SK-N-SH (cell line): ENCODE measurements at regions not wholly inside any gene's neighbourhood (a gene's known extent, or its start where the extent isn't known, plus 50 kb on each side); places are given as distances from the start of the nearest gene placed in this dataset.

Source experiments
- CTCF ChIA-PET: fragments of 300-600, 350-600 bp; formaldehyde crosslinking; extraction: SDS; loops from one replicate; lab custom pipeline; 2021; lab: Yijun Ruan, JAX
- POLR2A ChIA-PET: fragments of 350-600 bp; sonication (Branson Sonifier 250); formaldehyde crosslinking; extraction: SDS; loops from one replicate; lab custom pipeline; 2020; ENCODE audit warnings: antibody characterized with exemption, inconsistent platforms; lab: Yijun Ruan, JAX
- DNase-seq: peaks from one replicate; pipeline ENCODE4 v3.0.0; 2012
- H2AFZ ChIP-seq: fragments of 200-600 bp; sonication (generic); 2 replicates; pipeline ENCODE4 v1.8.1; 2016; ENCODE audit warnings: antibody characterized with exemption, mild to moderate bottlenecking, low read depth
- H3F3A ChIP-seq: fragments of 200-600 bp; sonication (generic); replicated peaks from 2 replicates; pipeline ENCODE3; 2016; ENCODE audit warnings: antibody characterized with exemption, mild to moderate bottlenecking; ENCODE audit not compliant: insufficient read depth
- H3K27ac ChIP-seq, 2 experiments: fragments of 200-500 bp in 1 of 2; fragments of 200-600 bp in 1 of 2; sonication (Bioruptor generic) in 1 of 2; sonication (generic), shearing (Covaris generic) in 1 of 2; 2 replicates each; pipeline versions ENCODE4 v1.5.1 to v1.6.1; 2014 to 2016; ENCODE audit warnings: low read depth in 2 of 2, inconsistent platforms in 1 of 2, low read length in 1 of 2, mild to moderate bottlenecking in 1 of 2, mixed read lengths in 1 of 2
- H3K27me3 ChIP-seq: fragments of 200-600 bp; sonication (generic), shearing (Covaris generic); 2 replicates; pipeline ENCODE4 v1.6.1; 2016; ENCODE audit warnings: mixed run types; ENCODE audit not compliant: insufficient read depth
- H3K36me3 ChIP-seq, 2 experiments: fragments of 200-500 bp in 1 of 2; fragments of 200-600 bp in 1 of 2; sonication (Bioruptor generic) in 1 of 2; sonication (generic) in 1 of 2; replicated peaks in 1 of 2; 2 replicates each; pipeline versions ENCODE3 to v1.5.1; 2014 to 2016; ENCODE audit warnings: low read length in 1 of 2, mild to moderate bottlenecking in 1 of 2; ENCODE audit not compliant: insufficient read depth in 2 of 2, control insufficient read depth in 1 of 2
- H3K4me1 ChIP-seq, 2 experiments: fragments of 200-500 bp in 1 of 2; fragments of 200-600 bp in 1 of 2; sonication (Bioruptor generic) in 1 of 2; sonication (generic), shearing (Covaris generic) in 1 of 2; 2 replicates each; pipeline versions ENCODE4 v1.5.1 to v1.6.1; 2014 to 2016; ENCODE audit warnings: low read depth in 1 of 2, low read length in 1 of 2, mixed run types in 1 of 2; ENCODE audit not compliant: insufficient read depth in 2 of 2, control insufficient read depth in 1 of 2
- H3K4me2 ChIP-seq: fragments of 200-600 bp; sonication (generic), shearing (Covaris generic); 2 replicates; pipeline ENCODE4 v1.6.1; 2017; ENCODE audit warnings: mixed run types
- H3K4me3 ChIP-seq, 2 experiments: fragments of 200-500 bp in 1 of 2; fragments of 200-600 bp in 1 of 2; sonication (Bioruptor generic) in 1 of 2; sonication (generic), shearing (Covaris generic) in 1 of 2; 2 replicates each; pipeline versions ENCODE4 v1.5.1 to v1.8.1; 2014 to 2016; ENCODE audit warnings: low read depth in 2 of 2, inconsistent platforms in 1 of 2, low read length in 1 of 2, mild to moderate bottlenecking in 1 of 2, mixed read lengths in 1 of 2, moderate library complexity in 1 of 2
- H3K79me2 ChIP-seq: fragments of 200-600 bp; sonication (generic); 2 replicates; pipeline ENCODE4 v1.8.1; 2017; ENCODE audit warnings: mild to moderate bottlenecking; ENCODE audit not compliant: insufficient read depth
- H3K9ac ChIP-seq: fragments of 200-600 bp; sonication (generic); 2 replicates; pipeline ENCODE4 v1.6.1; 2017; ENCODE audit warnings: mixed run types
- H3K9me2 ChIP-seq: fragments of 200-600 bp; sonication (generic); 2 replicates; pipeline ENCODE4 v1.6.1; 2017; ENCODE audit warnings: mixed run types
- H3K9me3 ChIP-seq: fragments of 200-600 bp; sonication (generic); 2 replicates; pipeline ENCODE4 v1.6.1; 2017; ENCODE audit warnings: mixed run types, mild to moderate bottlenecking, moderate library complexity
- H4K20me1 ChIP-seq: fragments of 200-600 bp; sonication (generic); 2 replicates; pipeline ENCODE4 v1.6.1; 2017; ENCODE audit warnings: mild to moderate bottlenecking, mixed run types; ENCODE audit not compliant: insufficient read depth
- CHD2 ChIP-seq: fragments of 150-350 bp; IDR thresholded peaks from 2 replicates; pipeline ENCODE4 v1.6.1; 2018; ENCODE audit warnings: low read length; ENCODE audit not compliant: partially characterized antibody
- ELF1 ChIP-seq: IDR thresholded peaks from 2 replicates; pipeline ENCODE4 v1.4.0; 2012
- EZH2phosphoT487 ChIP-seq: fragments of 200-600 bp; sonication (generic); IDR thresholded peaks from 2 replicates; pipeline ENCODE4 v1.6.1; 2017; ENCODE audit warnings: low read depth, mixed run types, mild to moderate bottlenecking, antibody characterized with exemption, moderate library complexity, borderline replicate concordance
- FOSL2 ChIP-seq: IDR thresholded peaks from 2 replicates; pipeline ENCODE4 v1.4.0; 2012; ENCODE audit warnings: low read depth, mild to moderate bottlenecking, moderate library complexity, borderline replicate concordance
- FOXJ3 ChIP-seq: sonication (generic); formaldehyde crosslinking; IDR thresholded peaks from 2 replicates; pipeline ENCODE4 v1.5.1; 2020; ENCODE audit warnings: mild to moderate bottlenecking, missing genetic modification reagents
- FOXM1 ChIP-seq: IDR thresholded peaks from 2 replicates; pipeline ENCODE4 v1.4.0; 2012; ENCODE audit warnings: low read depth, mild to moderate bottlenecking
- GABPA ChIP-seq: IDR thresholded peaks from 2 replicates; pipeline ENCODE4 v1.4.0; 2012; ENCODE audit warnings: low read depth, mild to moderate bottlenecking
- GATA2 ChIP-seq: sonication (generic); formaldehyde crosslinking; IDR thresholded peaks from 2 replicates; pipeline ENCODE4 v1.5.0; 2020; ENCODE audit warnings: mild to moderate bottlenecking, missing genetic modification reagents
- NFIC ChIP-seq: IDR thresholded peaks from 2 replicates; pipeline ENCODE4 v1.4.0; 2012; ENCODE audit warnings: borderline replicate concordance
- NRF1 ChIP-seq: IDR thresholded peaks from 2 replicates; pipeline ENCODE4 v1.6.1; 2012; ENCODE audit warnings: low read depth, mild to moderate bottlenecking, low read length
- PBX3 ChIP-seq: IDR thresholded peaks from 2 replicates; pipeline ENCODE4; 2012
- RFX5 ChIP-seq: IDR thresholded peaks from 2 replicates; pipeline ENCODE4 v1.6.1; 2012; ENCODE audit warnings: mild to moderate bottlenecking, improper control_type of control experiment, low read length
- RXRA ChIP-seq: IDR thresholded peaks from 2 replicates; pipeline ENCODE4 v1.4.0; 2012; ENCODE audit warnings: low read depth, mild to moderate bottlenecking, borderline replicate concordance
- SIN3A ChIP-seq: IDR thresholded peaks from 2 replicates; pipeline ENCODE4 v1.6.1; 2012; ENCODE audit warnings: low read depth, mild to moderate bottlenecking, low read length, moderate library complexity, borderline replicate concordance
- SMC3 ChIP-seq: IDR thresholded peaks from 2 replicates; pipeline ENCODE4 v1.6.1; 2012; ENCODE audit warnings: low read depth, low read length, improper control_type of control experiment
- TAF1 ChIP-seq: IDR thresholded peaks from 2 replicates; pipeline ENCODE4 v1.6.1; 2012; ENCODE audit warnings: low read depth, mild to moderate bottlenecking, low read length, moderate library complexity, borderline replicate concordance
- WGBS: methylation state at CpG from one replicate; pipeline ENCODE4 v1.1.6; 2017; ENCODE audit warnings: low lambda C conversion rate; 5-methylcytosine and 5-hydroxymethylcytosine counted together
- TF ChIP-seq, protein P1 (sequence below): fragments of 150-350 bp; IDR thresholded peaks from 2 replicates; pipeline ENCODE4 v1.6.1; 2016; ENCODE audit warnings: mild to moderate bottlenecking, low read depth, low read length

GRCh38 chr6:2434912-2435311 is 189.5 kb upstream of the GMDS start:
- H3K4me1 ChIP-seq: peaks cover 0 to 8% of the 10 kb centered on the region in 2 experiments; a peak in 2 of 4 replicates
- ChIA-PET CTCF (interaction anchor here (0.8 to 1.0 kb wide), 2 partner anchors 18 to 81 kb away, joined by 3 read pairs; no protein-coding TSS in a partner anchor), POLR2A (no interaction called here)
- no peak overlapping the region for H2AFZ ChIP-seq
- no peaks in the 10 kb centered on the region for H3K36me3 ChIP-seq
- WGBS: 52% methylated on average over 6 of the region's 6 CpGs
- no peak for DNase-seq
- no peak overlapping the region for H3K9ac ChIP-seq
- peaks cover 3% of the 10 kb centered on the region for H3F3A ChIP-seq
- no peak overlapping the region for H3K4me2 ChIP-seq
- no peaks in the 10 kb centered on the region for H3K9me2 ChIP-seq
- H3K79me2 ChIP-seq: no peaks in the 10 kb centered on the region
- no peaks in the 10 kb centered on the region for H4K20me1 ChIP-seq
- no peak overlapping the region for H3K4me3 ChIP-seq
- TF ChIP-seq, protein P1, sequence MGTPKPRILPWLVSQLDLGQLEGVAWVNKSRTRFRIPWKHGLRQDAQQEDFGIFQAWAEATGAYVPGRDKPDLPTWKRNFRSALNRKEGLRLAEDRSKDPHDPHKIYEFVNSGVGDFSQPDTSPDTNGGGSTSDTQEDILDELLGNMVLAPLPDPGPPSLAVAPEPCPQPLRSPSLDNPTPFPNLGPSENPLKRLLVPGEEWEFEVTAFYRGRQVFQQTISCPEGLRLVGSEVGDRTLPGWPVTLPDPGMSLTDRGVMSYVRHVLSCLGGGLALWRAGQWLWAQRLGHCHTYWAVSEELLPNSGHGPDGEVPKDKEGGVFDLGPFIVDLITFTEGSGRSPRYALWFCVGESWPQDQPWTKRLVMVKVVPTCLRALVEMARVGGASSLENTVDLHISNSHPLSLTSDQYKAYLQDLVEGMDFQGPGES: no peak
- TF ChIP-seq FOXJ3 (CRISPR knock-in tag) (no peak), NRF1 (no peak), SMC3 (no peak), FOXM1 (no peak), EZH2phosphoT487 (no peak), NFIC (no peak), SIN3A (no peak), RXRA (no peak), PBX3 (no peak), CHD2 (no peak), TAF1 (no peak)
- TF ChIP-seq, all 33 proteins: peak for 0
- Histone ChIP-seq H3K27me3 (no peaks in the 10 kb centered on the region), H3K9me3 (no peaks in the 10 kb centered on the region), H3K27ac (no peak overlapping the region)

DNA sequence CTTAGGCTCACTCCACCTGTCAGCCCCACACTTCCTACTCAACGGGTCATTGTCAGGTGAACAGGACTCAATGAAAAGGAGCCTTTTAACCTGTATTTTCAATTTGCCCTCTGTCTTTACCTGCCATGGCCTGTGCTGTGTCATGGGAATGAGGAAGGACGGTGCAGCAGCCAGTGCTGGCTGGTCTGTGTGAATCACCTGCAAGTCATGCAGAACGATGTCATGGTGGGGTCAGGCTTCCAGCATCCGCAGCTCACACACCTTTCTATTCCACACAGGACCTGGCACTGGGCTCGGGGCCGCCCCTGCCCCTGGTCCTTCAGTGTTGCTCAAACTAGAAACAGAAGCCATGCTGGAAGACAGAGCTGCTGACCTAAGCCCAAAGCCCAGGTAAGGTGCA is 188.7 kb upstream of the GMDS start:
- Histone ChIP-seq H3K9ac (no peak overlapping the region), H4K20me1 (no peaks in the 10 kb centered on the region), H3K9me2 (no peaks in the 10 kb centered on the region), H2AFZ (no peak overlapping the region), H3K4me1 (peaks cover 0 to 8% of the 10 kb centered on the region in 2 experiments; a peak in 2 of 4 replicates), H3K4me3 (no peak overlapping the region), H3K27ac (no peak overlapping the region), H3K36me3 (no peaks in the 10 kb centered on the region), H3K79me2 (no peaks in the 10 kb centered on the region), H3K9me3 (no peaks in the 10 kb centered on the region), H3K4me2 (no peak overlapping the region), H3F3A (peaks cover 3% of the 10 kb centered on the region), H3K27me3 (no peaks in the 10 kb centered on the region)
- ChIA-PET POLR2A (no interaction called here), CTCF (interaction anchor here (0.8 to 1.0 kb wide), 2 partner anchors 18 to 80 kb away, joined by 3 read pairs; no protein-coding TSS in a partner anchor)
- 49% methylated on average over 6 of the region's 6 CpGs for WGBS
- DNase-seq: no peak
- no peak for TF ChIP-seq EZH2phosphoT487
- no peak for TF ChIP-seq NFIC
- TF ChIP-seq ELF1: no peak
- no peak for TF ChIP-seq CHD2
- TF ChIP-seq FOXM1: no peak
- no peak for TF ChIP-seq SMC3
- TF ChIP-seq GABPA: no peak
- no peak for TF ChIP-seq GATA2 (CRISPR knock-in tag)
- TF ChIP-seq FOSL2: no peak
- no peak for TF ChIP-seq FOXJ3 (CRISPR knock-in tag)
- TF ChIP-seq RFX5: no peak
